Stimulated activated CD4-positive, alpha-beta T cell treated with anti-CD3 and anti-CD28 coated beads, Interleukin-15, amount 100 ng/mL, for 24 hours (primary cell): ENCODE measurements at regions not wholly inside any gene's neighbourhood (a gene's known extent, or its start where the extent isn't known, plus 50 kb on each side); places are given as distances from the start of the nearest gene placed in this dataset.

ENCODE experiments used
- DNase-seq: peaks from one replicate; pipeline ENCODE4 v3.0.0-alpha.2; 2020

GRCh38 chr20:11820838-11821237, 96.9 kb upstream of the BTBD3 start:
- no peak for DNase-seq

DNA sequence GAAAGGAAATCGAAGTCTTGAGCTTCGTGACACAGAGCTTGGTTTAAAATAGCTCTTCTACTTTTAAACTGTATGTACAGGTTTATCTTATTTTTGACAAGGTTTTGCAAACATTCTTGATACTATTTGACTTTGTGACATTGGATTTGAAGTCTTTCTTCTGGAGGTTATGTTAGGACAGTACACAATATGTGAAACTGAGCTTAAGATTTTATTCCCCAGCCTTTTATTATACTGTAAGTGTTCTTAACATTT, 95.2 kb upstream of the BTBD3 start:
- no peak for DNase-seq

GRCh38 chr20:11826334-11826733, 91.4 kb upstream of the BTBD3 start:
- DNase-seq = no peak

DNA sequence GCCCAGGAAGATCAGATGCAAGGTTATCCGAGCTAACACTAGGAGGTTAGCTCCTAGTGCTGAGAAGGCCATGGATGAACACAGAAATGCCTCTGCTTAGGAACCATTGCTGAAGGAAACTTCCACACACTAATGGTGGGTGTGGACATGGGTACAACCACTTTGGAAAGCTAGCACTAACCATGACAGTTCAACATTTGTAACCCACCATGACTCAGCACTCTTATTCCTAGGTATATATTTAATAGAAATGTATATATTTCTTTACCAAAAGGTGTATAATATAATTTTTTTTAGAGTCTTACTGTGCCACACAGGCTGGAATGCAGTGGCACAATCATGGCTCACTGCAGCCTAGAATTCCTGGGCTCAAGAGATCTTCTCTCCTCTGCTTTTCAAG, 85.3 kb upstream of the BTBD3 start:
- no peak for DNase-seq

GRCh38 chr20:11832851-11833250, 84.8 kb upstream of the BTBD3 start:
- no peak for DNase-seq

DNA sequence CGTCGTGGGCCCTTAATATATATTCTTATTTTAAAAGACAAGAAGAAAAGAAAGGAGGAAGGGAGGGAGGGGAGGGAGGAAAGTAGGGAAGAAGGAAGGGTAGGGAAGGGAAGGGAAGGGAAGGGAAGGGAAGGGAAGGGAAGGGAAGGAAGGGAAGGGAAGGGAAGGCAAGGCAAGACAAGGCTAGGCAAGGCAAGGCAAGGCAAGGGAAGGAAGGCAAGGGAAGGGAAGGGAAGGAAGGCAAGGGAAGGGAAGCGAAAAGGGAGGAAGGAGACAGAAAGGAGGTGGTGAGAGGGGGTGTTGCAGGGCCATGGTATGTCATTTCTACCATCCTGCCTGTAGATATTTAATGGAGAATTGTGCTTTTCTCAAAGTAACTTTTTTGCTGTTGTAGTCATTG, 83.9 kb upstream of the BTBD3 start:
- DNase-seq = no peak

DNA sequence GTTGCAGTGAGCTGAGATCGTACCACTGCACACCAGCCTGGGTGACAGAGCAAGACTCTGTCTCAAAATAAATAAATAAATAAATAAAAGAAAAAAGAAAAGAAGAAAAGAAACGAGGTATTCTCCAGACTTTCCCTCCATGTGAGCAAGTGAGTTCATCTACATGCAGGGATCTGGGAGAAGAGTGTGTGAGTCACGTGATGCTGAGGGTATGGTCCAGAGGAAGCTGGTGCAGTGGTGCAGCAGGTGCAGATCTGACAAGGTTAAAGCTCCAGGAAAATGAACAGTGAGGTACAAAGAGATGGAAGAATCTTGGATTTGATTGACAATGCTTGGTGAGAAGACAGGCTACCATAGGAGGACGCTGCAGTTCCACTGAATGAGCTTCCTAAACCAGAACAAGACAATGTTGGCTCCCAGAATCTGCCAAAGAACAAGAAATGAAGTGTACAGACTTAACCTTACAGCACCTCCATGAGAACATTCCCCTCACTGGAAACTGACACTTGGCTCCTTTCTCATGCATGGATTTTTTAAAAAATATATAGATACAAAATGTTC, 79.5 kb upstream of the BTBD3 start:
- DNase-seq = no peak

- no peak for DNase-seq
Observed at GRCh38 chr20:11841972-11842461, 75.7 kb upstream of the BTBD3 start.

DNA sequence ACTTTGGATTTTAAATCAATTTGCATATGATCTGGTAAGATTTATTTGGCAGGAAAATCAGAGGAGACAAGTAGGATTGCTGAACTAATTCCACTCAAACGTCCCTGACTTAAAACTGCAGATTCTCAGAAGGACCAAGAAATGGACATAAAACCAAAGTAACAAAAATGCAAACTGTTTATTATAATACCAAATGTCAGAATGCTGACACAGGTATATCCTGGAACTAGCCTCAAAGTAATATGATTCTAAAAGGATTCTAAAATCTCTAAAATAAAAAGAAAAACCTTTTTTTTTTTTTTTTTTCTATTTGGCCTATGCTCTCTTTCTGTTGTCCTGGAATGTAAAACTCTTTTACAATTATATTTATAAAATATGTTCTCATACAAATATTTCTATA, 74.4 kb upstream of the BTBD3 start:
- DNase-seq = no peak

GRCh38 chr20:11844691-11845090, 73.0 kb upstream of the BTBD3 start:
- no peak for DNase-seq

GRCh38 chr20:11845340-11845739, 72.4 kb upstream of the BTBD3 start:
- DNase-seq = no peak

DNA sequence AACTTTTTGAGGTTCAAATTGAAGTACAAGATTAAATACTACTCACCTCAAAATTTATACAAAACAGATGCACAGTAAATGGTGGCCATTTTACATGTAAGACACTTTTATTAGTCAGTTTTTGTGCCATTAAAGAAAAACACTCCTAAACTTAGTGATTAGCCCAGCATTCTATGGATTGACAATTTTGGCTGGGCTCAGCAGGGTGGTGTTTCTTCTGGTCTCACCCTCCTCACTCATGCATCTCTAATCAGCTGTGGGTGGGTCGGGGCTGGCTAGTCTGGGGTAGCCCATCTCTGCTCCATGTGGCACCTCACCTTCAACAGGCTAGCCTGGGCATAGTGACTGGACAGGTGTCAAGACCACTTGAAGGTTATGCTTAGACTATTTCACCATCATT, 71.6 kb upstream of the BTBD3 start:
- no peak for DNase-seq

GRCh38 chr20:11847827-11848226, 69.9 kb upstream of the BTBD3 start:
- DNase-seq = no peak

DNA sequence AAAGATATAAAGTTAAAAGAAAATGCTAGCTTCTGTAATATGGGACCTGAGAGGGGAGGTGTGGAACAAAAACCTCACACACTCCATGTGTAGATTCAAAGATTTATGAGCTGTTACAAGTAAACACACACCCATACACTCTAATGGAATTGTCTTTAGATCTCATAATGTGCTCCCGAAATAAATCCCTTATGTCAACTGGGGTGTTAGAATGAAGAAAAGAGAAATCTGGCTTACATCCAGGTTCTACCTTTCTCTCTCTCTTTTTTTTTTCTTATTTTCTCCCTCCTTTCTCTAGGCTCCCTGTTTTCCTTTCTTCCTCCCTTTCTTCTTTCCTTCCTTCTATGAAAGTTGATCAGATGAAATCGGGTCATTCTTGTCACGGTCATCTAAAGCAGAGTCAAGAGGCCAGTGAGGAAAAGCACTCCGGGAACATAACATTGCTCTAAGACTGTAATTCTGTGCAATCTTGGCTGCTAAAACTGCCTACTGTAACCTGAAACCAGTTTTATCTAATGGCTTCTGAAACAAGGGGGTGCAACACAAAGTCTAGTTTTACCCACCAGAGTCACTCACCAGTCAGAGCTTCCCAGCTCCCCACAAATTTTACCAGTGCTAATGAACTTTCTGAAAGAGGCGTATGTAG, 68.3 kb upstream of the BTBD3 start:
- no peak for DNase-seq

GRCh38 chr20:11849976-11850670, 67.6 kb upstream of the BTBD3 start:
- DNase-seq = no peak

- no peak for DNase-seq
Observed at GRCh38 chr20:11850901-11851300, 66.8 kb upstream of the BTBD3 start.

DNA sequence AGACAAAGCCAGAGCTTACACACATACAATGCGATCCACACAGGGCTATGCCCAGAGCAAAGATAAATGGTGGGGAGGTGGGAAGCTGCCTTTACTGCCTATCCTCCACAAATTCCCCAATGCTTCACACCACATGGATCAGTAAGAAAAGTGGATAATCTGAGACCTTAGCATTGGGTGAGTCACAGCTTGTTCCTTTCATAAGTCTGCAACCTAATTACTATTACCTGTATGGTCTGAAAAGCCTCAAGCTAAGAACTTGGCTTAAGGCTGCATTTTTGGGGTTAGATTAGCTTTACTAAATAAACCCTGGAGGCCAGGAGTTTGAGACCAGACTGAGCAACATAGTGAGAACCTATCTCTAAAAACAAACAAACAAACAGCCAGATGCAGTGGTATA, 66.0 kb upstream of the BTBD3 start:
- DNase-seq = no peak

GRCh38 chr20:11852189-11852588, 65.5 kb upstream of the BTBD3 start:
- no peak for DNase-seq

DNA sequence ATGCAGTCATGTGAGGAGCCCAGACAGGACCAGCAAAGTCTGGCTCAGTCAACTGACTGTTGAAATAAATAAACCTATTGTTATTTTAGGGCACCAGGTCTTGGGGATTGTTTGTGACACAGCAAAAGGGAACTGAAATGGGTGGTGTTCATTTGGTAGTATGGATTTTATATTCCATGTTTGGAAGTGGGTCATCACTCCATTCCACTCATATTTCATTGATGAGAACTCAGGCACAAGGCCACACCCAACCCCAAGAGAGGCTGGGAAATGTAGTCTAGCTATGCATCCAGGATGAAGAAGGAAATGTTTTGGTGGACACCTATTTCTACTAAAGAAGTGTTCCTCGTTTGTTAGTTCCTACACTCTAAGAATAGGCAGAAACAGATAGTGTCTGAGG, 64.9 kb upstream of the BTBD3 start:
- no peak for DNase-seq

- DNase-seq = no peak
Observed at GRCh38 chr20:11853359-11853758, 64.3 kb upstream of the BTBD3 start.

GRCh38 chr20:11861479-11861878, 56.2 kb upstream of the BTBD3 start:
- DNase-seq = no peak

GRCh38 chr20:11867291-11867919, 50.3 kb upstream of the BTBD3 start:
- DNase-seq = no peak
